ENCODE measurements at regions not wholly inside any gene's neighbourhood (a gene's known extent, or its start where the extent isn't known, plus 50 kb on each side); places are given as distances from the start of the nearest gene placed in this dataset.

- DNase-seq: no peak
Measured at GRCh38 chr3:24850245-24850644, 355.6 kb upstream of the THRB start.

DNA sequence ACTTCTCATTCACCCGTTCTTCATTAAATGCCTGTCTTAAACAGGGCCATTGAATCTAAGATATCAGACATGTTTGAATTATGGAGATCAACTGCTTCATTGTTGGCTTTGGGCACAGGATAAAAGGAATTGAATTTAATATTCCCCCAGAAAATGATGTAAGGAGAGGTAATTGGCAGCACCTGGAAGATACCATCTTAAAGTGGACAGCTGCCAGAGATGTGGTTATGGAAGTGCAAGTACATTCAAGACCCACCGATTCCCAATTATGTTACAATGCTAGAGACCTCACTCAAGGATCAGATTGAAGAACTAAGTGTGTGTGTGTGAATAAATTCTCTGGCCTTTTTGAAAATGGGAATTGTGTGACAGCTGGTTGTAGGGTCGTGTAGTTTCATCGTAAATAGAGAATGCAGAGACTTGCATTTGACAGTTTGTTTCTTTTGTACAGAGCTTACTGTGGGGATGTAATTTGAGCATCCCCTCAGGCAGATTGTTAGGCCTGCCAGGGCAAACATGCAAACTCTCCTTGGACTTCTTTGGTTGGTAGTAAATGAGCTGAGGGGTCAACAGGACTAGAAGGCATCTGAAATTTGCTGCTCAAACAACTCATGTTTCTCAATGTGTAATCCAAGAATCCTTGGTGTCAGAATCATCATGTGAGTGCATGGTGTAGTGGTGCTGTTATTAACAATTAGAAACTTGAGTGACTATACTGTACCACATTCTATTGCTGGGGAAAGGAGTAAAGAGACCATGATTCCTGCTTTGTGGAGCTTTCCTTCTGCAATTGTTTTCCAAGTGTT lies 359.2 kb upstream of the THRB start:
- peak; percentile 89 for DNase-seq

DNA sequence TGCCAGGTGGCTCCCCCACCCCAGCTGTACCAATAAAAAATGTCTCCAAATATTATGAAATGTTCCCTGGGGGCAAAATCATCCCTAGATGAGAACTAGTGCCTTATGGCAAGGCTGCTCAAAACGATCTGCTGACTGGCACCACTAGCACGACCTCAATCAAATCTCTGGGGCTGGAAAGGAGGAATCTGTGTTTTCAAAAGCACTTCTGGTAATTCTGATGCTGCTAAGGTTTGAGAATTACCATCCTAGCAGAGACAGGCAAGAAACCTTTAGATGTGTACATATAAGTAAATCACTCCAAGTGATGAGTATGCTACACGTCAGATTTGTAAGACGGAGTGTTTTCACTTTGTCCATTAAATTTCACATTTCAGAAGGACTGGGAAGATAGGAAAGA lies 360.1 kb upstream of the THRB start:
- DNase-seq: no peak

- DNase-seq: no peak
Measured at GRCh38 chr3:24857945-24858344, 363.3 kb upstream of the THRB start.

- DNase-seq: no peak
Measured at GRCh38 chr3:24863215-24863614, 368.6 kb upstream of the THRB start.

- DNase-seq: no peak
Measured at GRCh38 chr3:24867783-24868182, 373.1 kb upstream of the THRB start.

GRCh38 chr3:24881239-24881638 lies 386.6 kb upstream of the THRB start:
- DNase-seq: no peak

DNA sequence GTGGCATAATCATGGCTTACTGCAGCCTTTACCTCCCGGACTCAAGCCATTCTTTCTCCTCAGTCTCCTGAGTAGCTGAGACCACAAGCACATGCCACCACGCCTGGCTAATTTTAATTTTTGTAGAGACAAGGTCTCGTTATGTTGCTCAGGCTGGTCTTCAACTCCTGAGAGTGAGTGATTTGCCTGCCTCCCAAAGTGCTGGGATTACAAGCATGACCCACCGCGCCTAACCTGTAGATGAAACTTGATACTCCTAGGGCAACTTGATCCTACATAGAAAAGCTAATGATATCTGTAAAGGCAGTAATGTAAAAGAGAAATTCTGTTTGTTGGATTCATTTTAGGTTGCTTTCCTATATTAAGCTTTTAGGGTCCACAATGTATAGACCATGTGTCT lies 391.9 kb upstream of the THRB start:
- DNase-seq: peak; percentile 4

DNA sequence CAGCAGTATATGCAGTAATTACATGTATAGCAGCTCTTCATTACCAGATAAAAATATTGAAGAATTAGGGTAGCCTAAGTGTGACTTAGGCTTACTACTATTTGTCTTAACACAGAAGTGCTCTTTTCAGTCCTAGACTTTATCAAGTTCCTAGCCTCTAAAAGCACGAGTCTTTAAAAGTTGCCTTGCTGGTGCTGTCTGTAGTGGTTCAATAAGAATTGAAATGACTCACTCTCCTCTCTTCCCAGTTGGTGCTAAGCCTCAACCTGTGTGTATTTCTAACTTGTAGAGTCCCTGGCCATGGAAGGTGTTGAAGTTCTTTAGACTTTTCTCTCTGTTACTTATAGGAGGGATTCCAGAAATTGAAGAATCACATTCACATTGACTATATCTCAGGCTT lies 395.4 kb upstream of the THRB start:
- DNase-seq: no peak

GRCh38 chr3:24899373-24899772 lies 404.7 kb upstream of the THRB start:
- no peak for DNase-seq

DNA sequence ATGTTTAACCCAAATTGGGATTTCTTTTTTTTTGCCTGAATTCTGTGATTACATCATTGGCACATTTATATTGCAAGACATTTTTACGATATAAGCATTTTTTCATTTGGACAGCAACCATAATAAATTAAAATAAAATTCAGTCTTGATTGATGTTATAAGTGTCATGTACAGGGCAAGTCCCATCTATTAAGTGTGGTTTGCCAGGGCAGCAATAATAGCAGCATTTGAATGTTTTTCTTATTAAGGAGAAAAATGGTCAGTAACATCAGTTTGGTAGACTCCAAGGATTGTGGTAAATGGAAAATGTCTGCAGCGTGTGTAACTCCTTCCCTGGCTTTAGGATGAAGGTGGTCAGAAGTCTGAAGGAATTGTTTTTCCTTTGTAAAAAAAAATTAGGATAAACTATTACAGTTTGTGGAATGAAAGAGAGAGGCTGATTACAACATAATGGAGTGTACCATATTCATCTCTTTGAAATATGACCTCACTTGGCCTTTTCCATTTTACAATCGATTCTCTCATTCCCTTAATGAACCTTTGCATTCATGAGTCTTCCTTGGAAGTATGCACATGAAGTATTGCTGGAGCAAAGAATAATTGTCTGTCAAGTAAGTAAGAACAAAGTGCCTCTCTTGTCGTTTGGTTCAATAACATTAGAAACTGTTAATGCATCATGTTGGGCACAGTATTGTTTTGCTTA lies 405.4 kb upstream of the THRB start:
- DNase-seq: no peak

- DNase-seq: no peak
Measured at GRCh38 chr3:24905266-24905665, 410.6 kb upstream of the THRB start.

DNA sequence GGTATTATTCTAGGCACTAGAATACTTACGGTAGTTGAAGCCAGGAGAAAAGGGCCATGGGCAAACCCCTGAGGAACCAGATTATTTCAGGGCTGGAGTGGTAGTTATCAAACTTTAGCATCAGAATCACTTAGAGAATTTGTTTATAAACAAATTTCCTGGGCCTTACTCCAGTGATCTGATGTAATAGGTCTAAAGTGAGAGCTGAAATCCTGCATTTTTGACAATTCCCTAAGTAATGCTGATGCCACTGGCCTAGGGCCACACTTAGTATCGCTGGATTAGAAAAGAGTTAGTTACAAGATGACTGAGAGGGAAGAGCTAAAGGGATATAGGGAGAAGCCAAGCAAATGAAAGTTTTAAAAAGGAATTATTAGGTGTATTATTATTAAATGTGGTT lies 412.5 kb upstream of the THRB start:
- no peak for DNase-seq

- DNase-seq: no peak
Measured at GRCh38 chr3:24911076-24911475, 416.4 kb upstream of the THRB start.

- DNase-seq: no peak
Measured at GRCh38 chr3:24915639-24916038, 421.0 kb upstream of the THRB start.

- no peak for DNase-seq
Measured at GRCh38 chr3:24917908-24918307, 423.3 kb upstream of the THRB start.

DNA sequence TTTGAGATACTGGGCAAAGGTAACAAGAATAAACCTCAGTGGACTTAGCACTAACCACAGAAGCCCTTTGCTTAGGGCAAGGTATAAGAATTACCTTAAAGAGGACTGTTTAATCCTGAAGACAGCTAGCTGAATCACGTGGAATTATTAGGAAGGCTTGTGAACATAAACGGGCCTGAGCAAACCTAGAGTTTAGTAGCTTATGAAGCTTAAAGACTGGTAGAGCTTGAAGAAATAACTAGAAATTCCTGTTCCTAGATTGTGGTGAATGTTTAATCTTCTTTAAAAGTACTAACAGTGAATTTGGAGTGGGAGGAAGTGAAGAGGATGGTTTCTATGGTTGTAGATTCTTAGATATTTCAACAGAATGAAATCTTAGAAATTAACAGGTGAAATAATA lies 428.9 kb upstream of the THRB start:
- no peak for DNase-seq

- no peak for DNase-seq
Measured at GRCh38 chr3:24929521-24929920, 434.9 kb upstream of the THRB start.

DNA sequence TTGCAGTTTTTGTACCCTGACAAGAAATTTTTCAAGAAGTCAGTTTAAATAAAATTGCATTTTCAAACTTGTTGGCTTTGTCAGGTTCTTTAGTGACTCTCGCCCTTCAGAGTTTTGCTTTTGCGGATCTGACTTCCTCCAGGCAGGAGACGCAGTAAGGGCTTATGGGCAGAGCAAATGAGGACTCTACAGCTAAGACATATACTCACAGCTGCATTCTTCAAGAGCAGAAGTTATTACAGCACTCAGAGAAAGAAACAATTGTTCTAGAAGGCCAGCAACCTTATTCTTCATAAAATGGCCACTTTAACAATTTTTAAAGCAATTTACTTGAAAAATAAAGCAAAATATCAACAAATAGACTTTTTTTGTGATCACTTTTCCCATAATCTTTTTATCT lies 438.8 kb upstream of the THRB start:
- DNase-seq: no peak

- peak; percentile 81 for DNase-seq
Measured at GRCh38 chr3:24936574-24936973, 441.9 kb upstream of the THRB start.

DNA sequence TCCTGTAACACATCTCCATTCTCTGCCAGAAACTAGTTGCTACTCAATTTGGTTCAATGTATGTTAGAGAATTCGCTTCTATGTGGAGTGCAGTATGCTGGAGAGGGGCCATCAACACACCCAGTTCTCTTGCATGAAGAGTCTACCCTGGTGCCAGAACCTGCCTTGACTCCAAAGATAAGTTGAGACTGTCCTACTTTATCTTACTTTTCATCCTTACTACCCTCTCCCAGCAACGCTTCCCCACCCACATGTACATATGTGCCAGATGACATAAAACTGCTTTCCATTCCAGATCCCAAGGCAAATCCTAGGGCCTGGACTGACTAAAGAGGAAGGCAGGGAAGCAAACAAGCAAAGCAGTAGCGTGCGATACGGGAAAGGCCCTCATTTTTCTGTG lies 442.6 kb upstream of the THRB start:
- no peak for DNase-seq

GRCh38 chr3:24937780-24938179 lies 443.1 kb upstream of the THRB start:
- no peak for DNase-seq

- no peak for DNase-seq
Measured at GRCh38 chr3:24943961-24944360, 449.3 kb upstream of the THRB start.

DNA sequence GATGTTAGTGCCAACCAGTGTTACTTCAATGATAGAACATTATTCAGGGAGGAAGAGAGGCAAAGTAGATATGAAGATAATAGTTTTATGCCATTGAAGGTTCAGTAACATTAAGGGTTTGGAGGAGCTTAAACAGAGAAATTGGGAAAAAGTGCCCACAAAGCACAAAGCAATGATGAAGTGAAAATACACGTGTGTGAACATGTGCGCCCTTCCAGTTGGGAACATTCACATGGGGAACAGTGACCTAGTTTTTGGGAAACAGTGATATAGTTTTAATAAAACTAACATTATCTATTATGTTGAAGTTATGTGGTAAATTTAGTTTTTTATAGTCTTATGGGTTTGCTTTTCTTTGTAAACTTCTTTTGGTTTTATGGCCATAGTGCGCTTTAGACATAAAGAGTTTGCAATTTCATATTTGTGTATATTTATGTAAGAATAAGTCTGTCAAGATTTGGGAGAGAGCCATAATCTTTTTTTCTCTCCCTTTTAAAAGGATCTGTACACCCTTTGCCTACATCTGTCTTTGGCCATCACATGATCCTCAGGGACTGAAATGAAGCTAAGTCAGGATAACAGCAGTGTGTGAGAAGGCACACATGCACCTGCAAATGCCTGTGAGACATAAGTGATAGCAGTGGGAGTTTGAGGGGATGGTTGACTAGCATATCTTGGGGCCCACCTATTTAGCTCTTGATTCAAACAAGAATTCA lies 450.3 kb upstream of the THRB start:
- no peak for DNase-seq

Measured in NCI-H1105 treated with DMSO at 0.1 percent for 48 hours (cell line).